ENCODE measurements at regions not wholly inside any gene's neighbourhood (a gene's known extent, or its start where the extent isn't known, plus 50 kb on each side); places are given as distances from the start of the nearest gene placed in this dataset.
A peak's percentile ranks its signal among the peaks of the same experiment; 100 is the strongest.

DNA sequence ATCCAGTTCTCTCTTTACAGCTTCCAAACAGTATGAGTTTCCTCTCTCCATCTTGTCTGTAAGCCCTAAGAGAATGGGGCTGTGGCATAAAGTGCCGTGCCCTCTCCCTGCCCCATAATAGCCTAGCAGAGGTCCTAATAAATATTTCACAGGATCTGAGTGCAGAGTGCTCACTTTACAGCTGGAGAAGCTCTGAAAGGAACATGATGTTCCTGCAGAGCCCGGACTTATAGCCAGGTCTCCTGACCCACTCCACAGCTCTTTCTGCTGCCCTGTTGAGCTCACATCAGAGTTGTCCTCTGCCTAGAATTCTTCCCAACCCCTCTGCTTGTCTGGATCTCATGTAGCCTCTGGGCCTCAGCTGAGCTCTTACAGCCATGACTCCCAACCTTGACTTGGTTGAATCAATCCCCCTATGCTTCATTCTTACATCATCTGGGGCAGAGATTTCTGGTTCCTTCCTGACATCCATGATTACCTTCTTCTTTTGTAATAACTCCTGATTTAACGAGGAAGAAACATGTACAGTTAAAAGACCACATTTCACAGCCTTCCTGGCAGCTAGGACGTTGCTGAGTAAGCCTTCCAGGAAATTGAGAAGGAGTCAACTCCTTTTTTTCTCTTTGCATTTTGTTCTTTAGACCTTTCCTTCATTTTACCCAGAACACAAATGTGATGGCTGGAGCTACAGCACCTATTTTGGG is 135.3 kb downstream of the RPLP1 start:
- ChIA-PET POLR2A (ENCODE audit: unreplicated experiment) (interaction anchor here (0.6 kb wide), 1 partner anchor 72 kb away, joined by 3 read pairs; no protein-coding TSS in a partner anchor), CTCF (no interaction called here)

DNA sequence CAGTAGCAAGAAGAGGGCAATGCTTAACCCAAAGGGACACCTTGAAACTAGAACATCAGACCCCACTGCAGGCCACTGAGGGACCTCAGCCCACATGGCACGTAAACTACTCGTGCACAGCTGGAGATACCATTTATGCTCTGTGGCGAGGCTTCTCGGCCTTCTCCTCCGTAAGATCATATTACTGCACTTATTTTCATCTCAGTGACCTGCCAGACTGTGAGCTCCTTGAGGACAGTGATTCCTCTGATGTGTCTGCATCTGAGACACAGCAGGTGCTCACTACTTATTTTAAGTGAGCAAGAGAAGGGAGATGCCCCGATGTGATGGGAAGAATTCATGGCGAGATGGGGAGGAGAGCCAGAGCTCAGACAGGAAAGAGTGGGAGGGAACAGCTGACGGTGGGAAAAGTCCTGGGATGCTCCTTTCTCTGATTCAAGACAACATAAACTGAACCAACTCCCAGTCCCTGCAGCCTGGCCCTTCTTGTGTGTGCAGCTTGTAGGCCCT is 137.6 kb downstream of the RPLP1 start:
- Histone ChIP-seq H3K27me3 (ENCODE audit: insufficient read depth, low read depth) (peaks cover 45% of the 10 kb centered on the region), H3K4me3 (no peak overlapping the region), H3K36me3 (ENCODE audit: low read depth) (no peaks in the 10 kb centered on the region), H3K27ac (no peak overlapping the region), H4K20me1 (ENCODE audit: insufficient read depth) (no peaks in the 10 kb centered on the region), H3K4me2 (no peak overlapping the region), H3K4me1 (replicated peaks; ENCODE audit: insufficient read depth) (peaks cover 35% of the 10 kb centered on the region), H3K9me3 (ENCODE audit: insufficient read depth, low read depth) (no peaks in the 10 kb centered on the region), H3K79me2 (ENCODE audit: low read depth) (no peaks in the 10 kb centered on the region), H3F3A (ENCODE audit: insufficient read depth, low read depth) (peaks cover 15% of the 10 kb centered on the region; the same call in 1 of the 2 replicates), H2AFZ (no peak overlapping the region), H3K9me2 (ENCODE audit: insufficient read depth) (no peaks in the 10 kb centered on the region)
- no peak for TF ChIP-seq EZH2 (IDR thresholded peaks at IDR 0.05; ENCODE audit: low read depth)
- TF ChIP-seq, protein P1, sequence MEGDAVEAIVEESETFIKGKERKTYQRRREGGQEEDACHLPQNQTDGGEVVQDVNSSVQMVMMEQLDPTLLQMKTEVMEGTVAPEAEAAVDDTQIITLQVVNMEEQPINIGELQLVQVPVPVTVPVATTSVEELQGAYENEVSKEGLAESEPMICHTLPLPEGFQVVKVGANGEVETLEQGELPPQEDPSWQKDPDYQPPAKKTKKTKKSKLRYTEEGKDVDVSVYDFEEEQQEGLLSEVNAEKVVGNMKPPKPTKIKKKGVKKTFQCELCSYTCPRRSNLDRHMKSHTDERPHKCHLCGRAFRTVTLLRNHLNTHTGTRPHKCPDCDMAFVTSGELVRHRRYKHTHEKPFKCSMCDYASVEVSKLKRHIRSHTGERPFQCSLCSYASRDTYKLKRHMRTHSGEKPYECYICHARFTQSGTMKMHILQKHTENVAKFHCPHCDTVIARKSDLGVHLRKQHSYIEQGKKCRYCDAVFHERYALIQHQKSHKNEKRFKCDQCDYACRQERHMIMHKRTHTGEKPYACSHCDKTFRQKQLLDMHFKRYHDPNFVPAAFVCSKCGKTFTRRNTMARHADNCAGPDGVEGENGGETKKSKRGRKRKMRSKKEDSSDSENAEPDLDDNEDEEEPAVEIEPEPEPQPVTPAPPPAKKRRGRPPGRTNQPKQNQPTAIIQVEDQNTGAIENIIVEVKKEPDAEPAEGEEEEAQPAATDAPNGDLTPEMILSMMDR (conservative IDR thresholded peaks at IDR 0.05) = no peak
- DNase-seq = no peak
- intact Hi-C loops (cut with micrococcal nuclease; ENCODE audit: unreplicated experiment) = loop anchor here (5.0 kb wide), 3 partner anchors 68 to 502 kb away; no protein-coding TSS in a partner anchor
- BruUV-seq (replicated peaks) = no TSS peak
- ChIA-PET CTCF (interaction anchor here (0.6 to 1.5 kb wide), 2 partner anchors 15 to 858 kb away, joined by 4 to 7 read pairs; no protein-coding TSS in a partner anchor), POLR2A (ENCODE audit: unreplicated experiment) (no interaction called here)

More for the DNA sequence above, 135.3 kb downstream of the RPLP1 start:
- Histone ChIP-seq H3K4me3 (no peak overlapping the region), H3K4me1 (replicated peaks; ENCODE audit: insufficient read depth) (peaks cover 17% of the 10 kb centered on the region), H4K20me1 (ENCODE audit: insufficient read depth) (no peaks in the 10 kb centered on the region), H3K79me2 (ENCODE audit: low read depth) (no peaks in the 10 kb centered on the region), H2AFZ (no peak overlapping the region), H3K27me3 (ENCODE audit: insufficient read depth, low read depth) (peaks cover 45% of the 10 kb centered on the region), H3K27ac (no peak overlapping the region), H3K36me3 (ENCODE audit: low read depth) (no peaks in the 10 kb centered on the region), H3K9me3 (ENCODE audit: insufficient read depth, low read depth) (no peaks in the 10 kb centered on the region), H3F3A (ENCODE audit: insufficient read depth, low read depth) (no peaks in the 10 kb centered on the region; the same call in 1 of the 2 replicates), H3K4me2 (no peak overlapping the region), H3K9me2 (ENCODE audit: insufficient read depth) (no peaks in the 10 kb centered on the region)
- TF ChIP-seq, protein P1 (conservative IDR thresholded peaks at IDR 0.05) = no peak
- no peak for TF ChIP-seq EZH2 (IDR thresholded peaks at IDR 0.05; ENCODE audit: low read depth)
- no peak for DNase-seq
- no TSS peak for BruUV-seq (replicated peaks)
- intact Hi-C loops (cut with micrococcal nuclease; ENCODE audit: unreplicated experiment) = no loop called here

DNA sequence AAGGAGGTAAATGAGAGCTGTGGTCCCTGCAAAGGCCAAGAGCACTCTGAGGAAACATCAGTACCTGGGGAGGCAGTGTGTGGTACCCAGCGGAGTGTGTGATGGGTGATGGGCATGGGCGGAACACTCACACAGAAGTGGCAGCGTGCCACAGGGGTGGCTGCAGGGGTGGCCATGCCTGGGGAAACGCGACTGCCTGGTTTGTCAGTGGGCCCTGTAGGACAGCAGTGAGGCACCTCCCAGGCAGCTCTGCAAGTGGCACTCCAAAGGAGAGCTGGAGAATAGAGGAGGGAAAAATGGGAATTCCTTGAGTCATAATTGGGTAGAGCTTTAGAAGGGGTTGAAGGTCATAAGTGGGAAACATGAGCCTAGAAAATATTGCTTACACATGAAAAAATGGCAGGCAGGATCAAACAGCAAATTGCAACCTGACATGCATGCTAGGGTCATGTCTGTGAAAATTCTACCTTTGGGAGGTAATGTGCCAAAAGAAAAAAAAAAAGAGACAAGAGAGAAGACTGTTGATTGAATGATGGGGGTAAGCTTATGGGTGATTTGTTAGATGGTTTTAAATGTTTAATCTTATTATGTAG is 138.4 kb downstream of the RPLP1 start:
- no peak for DNase-seq
- no peaks in the 10 kb centered on the region for H4K20me1 ChIP-seq (ENCODE audit: insufficient read depth)
- H3K4me3 ChIP-seq = no peak overlapping the region
- no peaks in the 10 kb centered on the region for H3K9me2 ChIP-seq (ENCODE audit: insufficient read depth)
- H3K36me3 ChIP-seq (ENCODE audit: low read depth) = no peaks in the 10 kb centered on the region
- peaks cover 41% of the 10 kb centered on the region for H3K27me3 ChIP-seq (ENCODE audit: insufficient read depth, low read depth)
- peak overlapping the region; percentile 50 for H3K4me2 ChIP-seq
- ChIA-PET CTCF (interaction anchor here (0.6 to 1.5 kb wide), 2 partner anchors 16 to 673 kb away, joined by 4 to 9 read pairs; no protein-coding TSS in a partner anchor), POLR2A (ENCODE audit: unreplicated experiment) (no interaction called here)
- BruUV-seq (replicated peaks) = no TSS peak
- H3K79me2 ChIP-seq (ENCODE audit: low read depth) = no peaks in the 10 kb centered on the region
- intact Hi-C loops (cut with micrococcal nuclease; ENCODE audit: unreplicated experiment) = loop anchor here (5.0 kb wide), 3 partner anchors 69 to 501 kb away; no protein-coding TSS in a partner anchor
- H3K9me3 ChIP-seq (ENCODE audit: insufficient read depth, low read depth) = no peaks in the 10 kb centered on the region
- no peak overlapping the region for H2AFZ ChIP-seq
- TF ChIP-seq, protein P1 (conservative IDR thresholded peaks at IDR 0.05) = no peak
- TF ChIP-seq EZH2 (IDR thresholded peaks at IDR 0.05; ENCODE audit: low read depth) = no peak
- H3F3A ChIP-seq (ENCODE audit: insufficient read depth, low read depth) = peaks cover 23% of the 10 kb centered on the region; the same call in 1 of the 2 replicates
- peaks cover 43% of the 10 kb centered on the region for H3K4me1 ChIP-seq (replicated peaks; ENCODE audit: insufficient read depth)
- H3K27ac ChIP-seq = no peak overlapping the region

All from PC-9 (cell line).